Epithelial cell of esophagus (primary cell): ENCODE measurements at regions not wholly inside any gene's neighbourhood (a gene's known extent, or its start where the extent isn't known, plus 50 kb on each side); places are given as distances from the start of the nearest gene placed in this dataset.

Experiments
- DNase-seq: peaks from one replicate; pipeline ENCODE4 v3.0.0; 2010; ENCODE audit warnings: low read depth
- H3K4me3 ChIP-seq: 2 replicates; pipeline ENCODE4 v1.5.1; 2011; ENCODE audit warnings: mild to moderate bottlenecking, low read length, control low read depth
- TF ChIP-seq, protein P1 (sequence below): IDR thresholded peaks from 2 replicates; pipeline ENCODE4 v1.5.1; 2011; ENCODE audit warnings: low read depth, mild to moderate bottlenecking, low read length, control low read depth, inconsistent platforms; ENCODE audit not compliant: insufficient read depth; ENCODE audit errors: missing control alignments

DNA sequence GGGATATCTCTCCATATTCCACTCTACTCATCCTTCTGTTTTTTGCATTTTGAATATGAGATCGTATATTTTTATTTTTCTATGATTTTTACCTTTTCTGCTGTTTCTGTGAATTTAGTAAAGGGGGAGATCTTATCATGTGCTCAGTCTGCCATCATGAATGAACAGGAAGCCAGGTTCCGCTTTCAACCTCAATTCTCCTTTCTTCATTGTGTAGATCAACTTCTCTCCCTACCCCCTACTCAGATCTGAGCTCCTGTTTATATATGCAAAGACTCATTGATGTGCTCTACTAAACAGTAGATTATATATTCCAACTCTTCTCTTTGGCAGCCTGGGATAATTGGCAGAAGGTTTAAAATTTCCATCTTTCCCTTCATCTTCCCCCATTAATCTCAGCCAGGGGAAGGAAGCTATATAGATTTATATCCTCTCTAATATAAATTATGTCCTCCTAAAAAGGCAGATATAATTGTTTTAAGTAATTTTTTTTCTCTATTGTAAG is 336.7 kb upstream of the PLET1 start:
- DNase-seq = no peak
- TF ChIP-seq, protein P1, sequence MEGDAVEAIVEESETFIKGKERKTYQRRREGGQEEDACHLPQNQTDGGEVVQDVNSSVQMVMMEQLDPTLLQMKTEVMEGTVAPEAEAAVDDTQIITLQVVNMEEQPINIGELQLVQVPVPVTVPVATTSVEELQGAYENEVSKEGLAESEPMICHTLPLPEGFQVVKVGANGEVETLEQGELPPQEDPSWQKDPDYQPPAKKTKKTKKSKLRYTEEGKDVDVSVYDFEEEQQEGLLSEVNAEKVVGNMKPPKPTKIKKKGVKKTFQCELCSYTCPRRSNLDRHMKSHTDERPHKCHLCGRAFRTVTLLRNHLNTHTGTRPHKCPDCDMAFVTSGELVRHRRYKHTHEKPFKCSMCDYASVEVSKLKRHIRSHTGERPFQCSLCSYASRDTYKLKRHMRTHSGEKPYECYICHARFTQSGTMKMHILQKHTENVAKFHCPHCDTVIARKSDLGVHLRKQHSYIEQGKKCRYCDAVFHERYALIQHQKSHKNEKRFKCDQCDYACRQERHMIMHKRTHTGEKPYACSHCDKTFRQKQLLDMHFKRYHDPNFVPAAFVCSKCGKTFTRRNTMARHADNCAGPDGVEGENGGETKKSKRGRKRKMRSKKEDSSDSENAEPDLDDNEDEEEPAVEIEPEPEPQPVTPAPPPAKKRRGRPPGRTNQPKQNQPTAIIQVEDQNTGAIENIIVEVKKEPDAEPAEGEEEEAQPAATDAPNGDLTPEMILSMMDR = no peak
- H3K4me3 ChIP-seq = no peak overlapping the region

DNA sequence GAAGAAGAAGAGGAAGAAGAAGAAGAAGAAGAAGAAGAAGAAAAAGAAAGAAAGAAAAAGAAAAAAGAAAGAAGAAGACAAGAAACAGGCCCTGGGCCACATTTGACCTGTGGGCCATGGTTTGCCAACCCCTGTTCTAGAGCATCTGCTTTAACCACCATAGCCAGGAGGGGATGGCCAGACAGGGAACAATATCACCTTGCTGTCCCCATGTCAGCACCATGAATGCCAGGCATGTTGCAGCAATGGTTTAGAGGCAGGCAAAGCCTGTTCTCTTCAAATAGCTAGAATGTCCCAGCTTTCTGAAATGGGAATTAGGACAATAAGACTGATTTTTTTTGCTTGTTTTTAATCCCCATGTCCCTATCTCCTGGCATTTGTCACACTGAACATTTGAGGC is 338.6 kb upstream of the PLET1 start:
- no peak overlapping the region for H3K4me3 ChIP-seq
- DNase-seq = no peak
- TF ChIP-seq, protein P1 = no peak

DNA sequence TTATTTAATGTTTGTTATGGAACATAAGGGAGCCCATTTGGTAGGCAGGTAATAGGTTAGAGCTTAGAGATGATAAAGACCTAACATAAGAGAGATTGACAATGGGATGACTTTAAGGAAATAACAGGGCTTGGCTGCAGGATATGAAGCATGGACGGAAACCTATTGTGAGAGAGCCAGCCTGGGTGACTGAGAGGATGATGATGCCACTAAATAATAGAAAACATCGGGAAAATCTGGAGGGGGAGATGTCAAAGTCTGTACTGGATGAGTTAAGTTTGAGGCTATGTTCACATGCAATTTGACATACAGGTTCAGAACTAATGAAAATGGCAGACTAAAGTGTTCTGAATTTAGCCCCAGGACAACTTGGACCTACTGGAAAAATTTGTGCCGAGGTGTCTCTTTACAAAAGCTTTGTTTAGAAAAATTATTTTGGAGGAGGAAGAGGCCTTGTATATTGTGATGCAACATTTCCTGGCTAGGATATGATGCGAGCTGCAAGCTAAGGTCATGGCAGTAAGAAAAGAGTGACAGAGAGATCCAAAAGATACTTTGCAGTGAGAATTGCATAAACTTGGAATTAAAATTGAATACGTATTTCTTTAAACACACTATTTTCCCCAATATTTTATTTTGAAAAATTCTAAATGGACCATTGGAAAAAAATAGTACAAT is 339.3 kb upstream of the PLET1 start:
- TF ChIP-seq, protein P1 = no peak
- H3K4me3 ChIP-seq = no peak overlapping the region
- no peak for DNase-seq

DNA sequence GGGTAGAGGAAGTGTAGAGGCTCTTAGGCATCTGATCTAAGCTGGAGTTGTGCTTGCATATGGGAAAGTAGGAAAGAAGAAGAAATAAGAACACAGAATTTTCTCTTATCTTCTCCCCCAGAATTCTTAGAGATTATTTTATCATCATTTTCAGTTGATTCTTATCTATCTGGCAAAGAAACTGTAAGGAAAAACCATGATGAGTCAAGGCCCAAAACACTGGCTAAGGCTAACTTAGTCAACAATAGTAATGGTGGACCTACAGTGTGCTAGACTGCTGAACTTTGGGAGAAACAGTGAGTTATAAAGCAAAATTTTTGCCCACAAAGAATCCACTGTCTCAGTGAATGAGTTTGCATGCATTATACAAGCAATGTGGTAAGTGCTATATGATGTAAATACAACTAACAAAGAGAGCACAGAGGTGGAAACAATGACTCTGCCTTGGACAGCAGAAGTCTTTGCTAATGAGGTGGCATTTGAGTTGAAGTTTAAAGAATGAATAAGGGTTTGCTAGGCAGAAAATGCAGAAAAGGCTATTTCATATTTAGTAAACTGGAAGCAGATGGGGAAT is 344.5 kb upstream of the PLET1 start:
- TF ChIP-seq, protein P1 = no peak
- H3K4me3 ChIP-seq = no peak overlapping the region
- no peak for DNase-seq

DNA sequence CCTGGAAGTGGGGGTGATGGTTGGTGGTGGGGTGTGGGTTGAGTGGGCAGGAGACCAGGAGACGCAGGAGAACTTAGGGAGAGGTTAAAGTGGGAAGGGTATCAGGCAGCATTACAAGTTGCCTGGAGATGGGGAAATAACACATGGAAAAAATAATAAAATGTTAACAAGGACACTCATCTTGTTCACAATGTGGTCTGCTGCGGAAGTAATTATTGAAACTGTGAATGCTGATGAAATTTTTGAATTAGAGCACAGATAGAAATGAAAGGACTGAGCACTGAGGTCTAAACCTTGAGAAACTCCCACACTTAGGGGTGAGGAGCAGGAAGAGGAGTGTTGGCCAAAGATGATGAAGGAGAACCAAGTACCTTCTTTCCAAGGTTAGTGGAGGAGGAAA is 346.0 kb upstream of the PLET1 start:
- TF ChIP-seq, protein P1 = no peak
- DNase-seq = no peak
- H3K4me3 ChIP-seq = no peak overlapping the region

DNA sequence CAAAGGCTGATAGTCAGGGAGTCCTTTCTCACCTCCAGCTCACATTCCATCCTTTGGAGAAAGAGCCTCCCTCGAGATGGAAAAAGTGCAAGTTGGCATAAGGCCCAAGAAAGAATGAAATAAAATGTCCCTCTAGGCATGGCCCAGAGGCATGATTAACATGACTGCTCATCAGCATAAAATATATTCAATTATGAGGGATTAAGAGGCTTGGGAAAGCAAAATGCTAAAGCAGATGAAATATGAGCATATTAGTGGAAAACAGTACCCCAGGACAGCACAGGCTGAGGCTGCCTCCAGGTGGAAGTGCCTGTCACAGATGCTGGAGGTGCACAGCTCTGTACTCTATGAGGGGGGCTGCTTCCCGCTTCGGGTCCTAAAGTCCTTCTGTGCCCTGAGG is 347.8 kb upstream of the PLET1 start:
- H3K4me3 ChIP-seq = no peak overlapping the region
- TF ChIP-seq, protein P1 = no peak
- DNase-seq = no peak

DNA sequence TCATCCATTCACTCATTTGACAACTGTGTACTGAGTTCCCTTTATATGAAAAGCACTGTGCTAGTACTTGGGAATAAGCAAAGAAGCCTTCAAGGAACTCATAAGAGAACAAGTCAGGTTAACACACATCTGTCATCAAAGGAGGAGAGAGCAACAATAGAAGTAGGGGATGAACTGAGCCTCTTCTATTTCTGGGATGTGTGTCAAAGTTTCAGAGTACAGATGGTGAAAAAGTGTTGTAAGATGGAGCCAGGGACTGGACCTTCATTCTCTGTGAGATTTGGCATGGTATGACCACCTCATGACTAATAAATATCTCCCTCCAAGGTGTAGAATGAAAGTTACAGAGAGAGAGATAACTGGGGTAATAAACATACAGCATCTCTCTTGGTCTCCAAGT is 349.8 kb upstream of the PLET1 start:
- TF ChIP-seq, protein P1 = no peak
- no peak overlapping the region for H3K4me3 ChIP-seq
- no peak for DNase-seq
